Central memory CD8-positive, alpha-beta T cell (primary cell): ENCODE measurements at regions not wholly inside any gene's neighbourhood (a gene's known extent, or its start where the extent isn't known, plus 50 kb on each side); places are given as distances from the start of the nearest gene placed in this dataset.

Experiments
- ATAC-seq: fragments of 150-1000 bp; cut with Tn5 transposase; replicated peaks from 2 replicates; pipeline ENCODE4 v1.10.0; 2022; ENCODE audit warnings: mild to moderate bottlenecking, moderate FRiP score, moderate number of reproducible peaks; ENCODE audit not compliant: poor library complexity, severe bottlenecking; ENCODE audit errors: extremely low read depth
- DNase-seq, 2 donors: peaks; one replicate each; pipeline ENCODE4 v3.0.0; 2021; ENCODE audit warnings: low spot score in 2 of 2
- H3K27ac Mint-ChIP-seq: one replicate; pipeline ENCODE4 v1.8.0; 2022; ENCODE audit warnings: low read depth, mild to moderate bottlenecking, moderate library complexity, mixed read lengths
- H3K27me3 Mint-ChIP-seq: one replicate; pipeline ENCODE4 v1.8.0; 2022; ENCODE audit warnings: mixed read lengths
- H3K36me3 Mint-ChIP-seq: one replicate; pipeline ENCODE4 v1.8.0; 2022; ENCODE audit warnings: mild to moderate bottlenecking, moderate library complexity, mixed read lengths; ENCODE audit not compliant: insufficient read depth
- H3K4me1 Mint-ChIP-seq: one replicate; pipeline ENCODE4 v1.8.0; 2022; ENCODE audit warnings: mixed read lengths
- H3K4me3 Mint-ChIP-seq: one replicate; pipeline ENCODE4 v1.8.0; 2022; ENCODE audit warnings: mild to moderate bottlenecking, moderate library complexity, mixed read lengths
- H3K9me3 Mint-ChIP-seq: one replicate; pipeline ENCODE4 v1.8.0; 2022; ENCODE audit warnings: mixed read lengths

GRCh38 chr9:99398241-99398640, 176.2 kb downstream of the SEC61B start:
- ATAC-seq (no peak), DNase-seq (no peak)
- Mint-ChIP-seq H3K36me3 (peaks cover under 1% of the 10 kb centered on the region), H3K9me3 (no peaks in the 10 kb centered on the region), H3K27me3 (peaks cover 25% of the 10 kb centered on the region), H3K4me1 (no peaks in the 10 kb centered on the region), H3K4me3 (no peak overlapping the region), H3K27ac (no peak overlapping the region)

- ATAC-seq: no peak
- no peak overlapping the region for H3K27ac Mint-ChIP-seq
- H3K4me1 Mint-ChIP-seq: no peaks in the 10 kb centered on the region
These were observed 177.4 kb downstream of the SEC61B start for GRCh38 chr9:99399474-99399873.

GRCh38 chr9:99400184-99400731, 178.2 kb downstream of the SEC61B start:
- Mint-ChIP-seq H3K9me3 (no peaks in the 10 kb centered on the region), H3K4me3 (no peak overlapping the region), H3K4me1 (no peaks in the 10 kb centered on the region), H3K27ac (no peak overlapping the region), H3K36me3 (peaks cover 2% of the 10 kb centered on the region), H3K27me3 (peaks cover 41% of the 10 kb centered on the region)
- no peak for DNase-seq
- no peak for ATAC-seq

More at GRCh38 chr9:99399474-99399873, 177.4 kb downstream of the SEC61B start:
- Mint-ChIP-seq H3K9me3 (no peaks in the 10 kb centered on the region), H3K4me3 (no peak overlapping the region), H3K27me3 (peaks cover 33% of the 10 kb centered on the region), H3K36me3 (peaks cover 2% of the 10 kb centered on the region)
- no peak for DNase-seq

GRCh38 chr9:99401680-99402504, 179.8 kb downstream of the SEC61B start:
- H3K4me1 Mint-ChIP-seq: no peaks in the 10 kb centered on the region
- peaks cover 54% of the 10 kb centered on the region for H3K27me3 Mint-ChIP-seq
- H3K4me3 Mint-ChIP-seq: no peak overlapping the region
- no peaks in the 10 kb centered on the region for H3K9me3 Mint-ChIP-seq
- no peak overlapping the region for H3K27ac Mint-ChIP-seq
- ATAC-seq (no peak), DNase-seq (no peak)
- H3K36me3 Mint-ChIP-seq: peaks cover 2% of the 10 kb centered on the region

GRCh38 chr9:99403371-99403770, 181.3 kb downstream of the SEC61B start:
- H3K27me3 Mint-ChIP-seq: peaks cover 54% of the 10 kb centered on the region
- ATAC-seq (no peak), DNase-seq (no peak)
- H3K4me3 Mint-ChIP-seq: no peak overlapping the region
- H3K9me3 Mint-ChIP-seq: no peaks in the 10 kb centered on the region
- no peaks in the 10 kb centered on the region for H3K4me1 Mint-ChIP-seq
- H3K36me3 Mint-ChIP-seq: peaks cover 2% of the 10 kb centered on the region
- H3K27ac Mint-ChIP-seq: no peak overlapping the region

GRCh38 chr9:99405359-99405758, 183.3 kb downstream of the SEC61B start:
- no peaks in the 10 kb centered on the region for H3K4me1 Mint-ChIP-seq

GRCh38 chr9:99406939-99407338, 184.9 kb downstream of the SEC61B start:
- peaks cover 50% of the 10 kb centered on the region for H3K27me3 Mint-ChIP-seq
- H3K27ac Mint-ChIP-seq: no peak overlapping the region
- DNase-seq: no peak

More at GRCh38 chr9:99405359-99405758, 183.3 kb downstream of the SEC61B start:
- no peak for DNase-seq
- no peak overlapping the region for H3K4me3 Mint-ChIP-seq
- H3K27me3 Mint-ChIP-seq: peaks cover 62% of the 10 kb centered on the region
- no peak for ATAC-seq
- no peak overlapping the region for H3K27ac Mint-ChIP-seq
- no peaks in the 10 kb centered on the region for H3K9me3 Mint-ChIP-seq
- H3K36me3 Mint-ChIP-seq: peaks cover 2% of the 10 kb centered on the region

GRCh38 chr9:99411068-99411467, 189.0 kb downstream of the SEC61B start:
- H3K4me3 Mint-ChIP-seq: no peak overlapping the region
- H3K27ac Mint-ChIP-seq: no peak overlapping the region
- DNase-seq: no peak
- no peaks in the 10 kb centered on the region for H3K9me3 Mint-ChIP-seq
- H3K4me1 Mint-ChIP-seq: no peaks in the 10 kb centered on the region
- peaks cover 13% of the 10 kb centered on the region for H3K27me3 Mint-ChIP-seq
- ATAC-seq: no peak
- peaks cover 1% of the 10 kb centered on the region for H3K36me3 Mint-ChIP-seq

More at GRCh38 chr9:99406939-99407338, 184.9 kb downstream of the SEC61B start:
- H3K9me3 Mint-ChIP-seq: no peaks in the 10 kb centered on the region
- H3K4me1 Mint-ChIP-seq: no peaks in the 10 kb centered on the region
- no peak for ATAC-seq
- peaks cover 3% of the 10 kb centered on the region for H3K36me3 Mint-ChIP-seq
- H3K4me3 Mint-ChIP-seq: no peak overlapping the region

- no peak overlapping the region for H3K4me3 Mint-ChIP-seq
- no peak overlapping the region for H3K27ac Mint-ChIP-seq
- peaks cover 1% of the 10 kb centered on the region for H3K36me3 Mint-ChIP-seq
- ATAC-seq (no peak), DNase-seq (no peak)
- no peaks in the 10 kb centered on the region for H3K4me1 Mint-ChIP-seq
- H3K27me3 Mint-ChIP-seq: peaks cover 8% of the 10 kb centered on the region
- no peaks in the 10 kb centered on the region for H3K9me3 Mint-ChIP-seq
These were observed 189.5 kb downstream of the SEC61B start for GRCh38 chr9:99411479-99412115.

GRCh38 chr9:99412606-99413005, 190.5 kb downstream of the SEC61B start:
- Mint-ChIP-seq H3K36me3 (peaks cover 1% of the 10 kb centered on the region), H3K4me3 (no peak overlapping the region), H3K4me1 (no peaks in the 10 kb centered on the region), H3K9me3 (no peaks in the 10 kb centered on the region), H3K27ac (no peak overlapping the region), H3K27me3 (peaks cover 8% of the 10 kb centered on the region)
- ATAC-seq (no peak), DNase-seq (no peak)

GRCh38 chr9:99414321-99414720, 192.2 kb downstream of the SEC61B start:
- DNase-seq: no peak
- no peak overlapping the region for H3K4me3 Mint-ChIP-seq
- peaks cover 1% of the 10 kb centered on the region for H3K36me3 Mint-ChIP-seq
- no peak overlapping the region for H3K27ac Mint-ChIP-seq
- H3K27me3 Mint-ChIP-seq: peaks cover 16% of the 10 kb centered on the region
- H3K4me1 Mint-ChIP-seq: no peaks in the 10 kb centered on the region
- no peak for ATAC-seq
- H3K9me3 Mint-ChIP-seq: no peaks in the 10 kb centered on the region

GRCh38 chr9:99415606-99416005, 193.5 kb downstream of the SEC61B start:
- Mint-ChIP-seq H3K4me1 (no peaks in the 10 kb centered on the region), H3K36me3 (peaks cover 1% of the 10 kb centered on the region), H3K27ac (no peak overlapping the region), H3K4me3 (no peak overlapping the region), H3K9me3 (no peaks in the 10 kb centered on the region), H3K27me3 (peaks cover 8% of the 10 kb centered on the region)
- no peak for DNase-seq
- ATAC-seq: no peak

- no peak overlapping the region for H3K4me3 Mint-ChIP-seq
- H3K4me1 Mint-ChIP-seq: no peaks in the 10 kb centered on the region
- H3K27ac Mint-ChIP-seq: no peak overlapping the region
- peaks cover 1% of the 10 kb centered on the region for H3K36me3 Mint-ChIP-seq
- ATAC-seq (no peak), DNase-seq (no peak)
- H3K9me3 Mint-ChIP-seq: no peaks in the 10 kb centered on the region
- H3K27me3 Mint-ChIP-seq: peaks cover 8% of the 10 kb centered on the region
These were observed 193.9 kb downstream of the SEC61B start for GRCh38 chr9:99416007-99416406.
